Stimulated activated naive CD8-positive, alpha-beta T cell treated with anti-CD3 and anti-CD28 coated beads, Interleukin-15, amount 100 ng/mL, for 72 hours (primary cell): ENCODE measurements at regions not wholly inside any gene's neighbourhood (a gene's known extent, or its start where the extent isn't known, plus 50 kb on each side); places are given as distances from the start of the nearest gene placed in this dataset.
"Not testable (repeated sequence)": the region's sequence is repeated elsewhere in the genome, so short reads cannot be mapped to it uniquely, and the experiment has no call there.

ENCODE experiments used
- ATAC-seq: fragments of 150-1000 bp; cut with Tn5 transposase; 2 replicates; pipeline ENCODE4 v1.10.0; 2021; ENCODE audit warnings: mild to moderate bottlenecking, moderate library complexity
- DNase-seq, 2 donors: peaks; one replicate each; pipeline ENCODE4 v3.0.0; 2021 to 2022
- H3K27ac Mint-ChIP-seq, 2 donors: one replicate each; pipeline ENCODE4 v1.8.0; 2022; ENCODE audit warnings: mild to moderate bottlenecking in 2 of 2, mixed read lengths in 2 of 2, moderate library complexity in 2 of 2
- H3K27me3 Mint-ChIP-seq: one replicate; pipeline ENCODE4 v1.8.0; 2022; ENCODE audit warnings: mixed read lengths
- H3K4me1 Mint-ChIP-seq: one replicate; pipeline ENCODE4 v1.8.0; 2022; ENCODE audit warnings: mild to moderate bottlenecking, mixed read lengths
- H3K4me3 Mint-ChIP-seq, 2 donors: one replicate each; pipeline ENCODE4 v1.8.0; 2022; ENCODE audit warnings: mild to moderate bottlenecking in 2 of 2, mixed read lengths in 2 of 2, moderate library complexity in 1 of 2
- H3K9me3 Mint-ChIP-seq, 2 donors: one replicate each; pipeline ENCODE4 v1.8.0; 2022; ENCODE audit warnings: mixed read lengths in 2 of 2

DNA sequence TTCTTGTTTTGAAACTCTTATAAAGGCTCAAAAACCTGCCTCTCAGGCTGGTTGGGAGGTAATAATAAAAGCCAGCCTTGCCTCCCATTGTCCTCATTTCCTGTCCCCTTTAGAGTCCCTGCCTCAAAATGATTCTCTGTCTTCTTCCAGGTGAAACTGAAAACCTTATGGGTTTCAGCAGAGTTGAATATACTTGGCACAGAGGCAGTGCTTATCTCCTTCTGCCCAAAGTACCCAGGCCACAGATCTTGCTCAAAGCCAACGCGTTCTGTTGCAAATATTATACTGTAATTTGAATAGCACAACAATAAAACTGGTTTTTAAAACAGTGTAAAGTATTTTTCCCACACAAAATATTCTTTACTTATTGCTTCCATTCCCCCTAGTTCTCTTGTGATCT is 183.1 kb upstream of the GIMD1 start:
- Mint-ChIP-seq H3K9me3 (peaks cover 7% of the 10 kb centered on the region in 2 donors), H3K27me3 (no peaks in the 10 kb centered on the region), H3K4me1 (no peaks in the 10 kb centered on the region), H3K4me3 (no peak overlapping the region), H3K27ac (no peak overlapping the region)
- DNase-seq (no peak), ATAC-seq (no peak)

DNA sequence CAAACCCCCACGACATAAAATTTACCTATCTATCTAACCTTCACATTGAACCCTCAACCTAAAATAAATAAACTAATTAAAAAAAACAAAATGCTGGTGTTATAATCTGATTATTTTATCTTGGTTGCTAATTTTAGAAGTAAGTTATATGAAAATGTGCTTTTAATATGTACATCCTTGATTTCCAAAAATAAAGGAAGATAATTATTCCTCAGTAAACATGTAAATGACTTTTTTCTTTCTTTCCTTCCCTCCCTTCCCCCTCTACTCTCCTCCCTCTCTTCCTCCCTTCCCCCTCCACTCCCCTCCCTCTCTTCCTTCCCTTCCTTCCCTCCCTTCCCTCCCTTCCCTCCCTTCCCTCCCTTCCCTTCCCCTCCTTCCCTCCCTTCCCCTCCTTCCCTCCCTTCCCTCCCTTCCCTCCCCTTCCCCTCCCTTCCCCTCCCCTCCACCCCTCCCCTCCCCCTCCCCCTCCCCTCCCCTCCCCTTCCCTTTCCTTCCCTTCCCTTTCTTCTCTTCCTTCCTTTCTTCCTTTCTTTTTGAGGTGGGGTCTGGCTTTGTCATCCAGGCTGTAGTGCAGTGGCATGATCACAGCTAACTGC is 180.0 kb upstream of the GIMD1 start:
- Mint-ChIP-seq H3K4me3 (no peak overlapping the region), H3K4me1 (no peaks in the 10 kb centered on the region), H3K27ac (no peak overlapping the region), H3K27me3 (no peaks in the 10 kb centered on the region), H3K9me3 (peaks cover 7% of the 10 kb centered on the region in 2 donors)
- ATAC-seq (no peak), DNase-seq (no peak)

GRCh38 chr4:106546370-106546769 is 177.8 kb upstream of the GIMD1 start:
- Mint-ChIP-seq H3K27me3 (no peaks in the 10 kb centered on the region), H3K4me3 (no peak overlapping the region), H3K27ac (no peak overlapping the region), H3K9me3 (peaks cover 1 to 11% of the 10 kb centered on the region in 2 donors), H3K4me1 (no peaks in the 10 kb centered on the region)
- no peak for DNase-seq
- ATAC-seq, result no peak

GRCh38 chr4:106542609-106543008 is 174.0 kb upstream of the GIMD1 start:
- H3K27me3 Mint-ChIP-seq, DNase-seq, H3K4me1 Mint-ChIP-seq, H3K4me3 Mint-ChIP-seq, ATAC-seq, H3K27ac Mint-ChIP-seq: not testable (repeated sequence)
- H3K9me3 Mint-ChIP-seq, result peaks cover 4 to 36% of the 10 kb centered on the region in 2 donors

DNA sequence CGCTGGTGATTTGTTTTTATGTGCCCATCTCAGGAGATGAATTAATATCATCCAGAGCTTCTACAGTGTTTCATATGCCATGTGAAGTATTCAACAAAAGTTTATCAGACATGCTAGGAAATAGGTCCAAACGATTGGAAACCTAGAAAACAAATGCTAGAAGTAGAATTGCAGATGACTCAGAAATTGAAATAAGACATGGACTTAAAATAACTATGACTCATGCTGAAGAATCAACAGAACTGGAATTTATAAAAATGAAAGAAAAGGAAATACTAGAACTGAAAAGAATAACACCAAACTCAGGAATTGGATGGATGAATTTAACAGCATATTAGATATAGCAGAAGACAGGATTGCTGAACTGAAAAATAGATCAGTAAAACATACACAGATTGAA is 172.7 kb upstream of the GIMD1 start:
- DNase-seq, result no peak
- Mint-ChIP-seq H3K4me3 (no peak overlapping the region), H3K4me1 (no peaks in the 10 kb centered on the region)

GRCh38 chr4:106530821-106531220 is 162.2 kb upstream of the GIMD1 start:
- Mint-ChIP-seq H3K27me3 (no peaks in the 10 kb centered on the region), H3K9me3 (no peaks in the 10 kb centered on the region), H3K4me3 (no peak overlapping the region), H3K4me1 (no peaks in the 10 kb centered on the region), H3K27ac (no peak overlapping the region)
- no peak for ATAC-seq
- DNase-seq, result no peak

More for the DNA sequence above, 172.7 kb upstream of the GIMD1 start:
- Mint-ChIP-seq H3K9me3 (peaks cover 4 to 37% of the 10 kb centered on the region in 2 donors), H3K27ac (no peak overlapping the region), H3K27me3 (no peaks in the 10 kb centered on the region)
- no peak for ATAC-seq

DNA sequence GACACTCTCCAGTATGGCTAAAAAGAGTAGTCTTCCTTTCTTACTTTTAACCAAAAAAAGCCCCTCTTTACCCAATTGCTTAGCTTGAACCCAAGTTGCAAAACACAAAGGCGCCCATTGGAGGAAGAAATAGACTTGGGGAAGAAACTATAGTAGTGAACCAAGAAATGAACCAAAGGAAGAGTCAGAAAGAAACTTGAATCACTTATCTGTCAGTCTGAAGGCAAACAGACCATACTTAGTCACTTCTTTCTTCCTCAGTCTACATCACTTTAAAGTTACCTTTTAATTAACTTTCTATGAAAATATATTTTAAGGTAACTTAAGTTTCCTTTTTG is 161.4 kb upstream of the GIMD1 start:
- Mint-ChIP-seq H3K27me3 (no peaks in the 10 kb centered on the region), H3K4me3 (no peak overlapping the region), H3K4me1 (no peaks in the 10 kb centered on the region), H3K9me3 (no peaks in the 10 kb centered on the region), H3K27ac (no peak overlapping the region)
- DNase-seq (no peak), ATAC-seq (no peak)

DNA sequence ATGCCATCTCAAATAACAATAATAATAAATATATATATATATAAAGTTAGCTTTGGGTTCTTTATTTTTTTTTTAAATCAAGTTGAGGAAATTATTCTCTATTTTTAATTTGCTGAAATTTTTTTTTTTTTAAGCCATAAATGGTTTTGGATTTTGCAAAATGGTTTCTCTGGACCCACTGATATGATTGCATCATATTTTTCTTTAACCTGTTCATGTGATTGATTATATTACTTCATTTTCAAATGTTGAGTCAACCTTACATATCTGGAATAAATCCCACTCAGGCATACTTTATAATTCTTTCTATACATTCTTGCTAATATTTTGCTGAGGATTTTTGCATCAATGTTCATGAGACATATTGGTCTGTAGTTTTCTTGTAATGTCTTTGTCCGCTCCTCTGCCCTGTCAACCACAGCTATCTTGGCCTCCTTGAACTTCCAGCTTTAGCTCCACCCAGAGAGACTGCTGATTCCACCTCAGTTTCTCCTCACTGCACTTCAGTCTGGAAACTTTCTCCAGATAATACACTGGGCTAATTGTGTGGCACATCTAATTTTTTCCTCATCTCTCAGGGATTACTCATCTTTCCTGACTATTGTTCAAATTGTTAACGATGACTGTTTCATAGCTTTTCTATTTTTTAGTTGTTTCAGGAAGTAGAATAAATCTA is 160.9 kb upstream of the GIMD1 start:
- Mint-ChIP-seq H3K4me1 (no peaks in the 10 kb centered on the region), H3K27ac (no peak overlapping the region), H3K9me3 (peaks cover 0 to 4% of the 10 kb centered on the region in 2 donors), H3K27me3 (no peaks in the 10 kb centered on the region), H3K4me3 (no peak overlapping the region)
- ATAC-seq, result no peak
- DNase-seq, result no peak

- no peaks in the 10 kb centered on the region for H3K27me3 Mint-ChIP-seq
- H3K9me3 Mint-ChIP-seq, result peaks cover 0 to 7% of the 10 kb centered on the region in 2 donors
- H3K4me1 Mint-ChIP-seq, result no peaks in the 10 kb centered on the region
- H3K27ac Mint-ChIP-seq, result no peak overlapping the region
- H3K4me3 Mint-ChIP-seq, result no peak overlapping the region
- no peak for ATAC-seq
- no peak for DNase-seq
These were observed 158.7 kb upstream of the GIMD1 start for GRCh38 chr4:106527316-106527715.

DNA sequence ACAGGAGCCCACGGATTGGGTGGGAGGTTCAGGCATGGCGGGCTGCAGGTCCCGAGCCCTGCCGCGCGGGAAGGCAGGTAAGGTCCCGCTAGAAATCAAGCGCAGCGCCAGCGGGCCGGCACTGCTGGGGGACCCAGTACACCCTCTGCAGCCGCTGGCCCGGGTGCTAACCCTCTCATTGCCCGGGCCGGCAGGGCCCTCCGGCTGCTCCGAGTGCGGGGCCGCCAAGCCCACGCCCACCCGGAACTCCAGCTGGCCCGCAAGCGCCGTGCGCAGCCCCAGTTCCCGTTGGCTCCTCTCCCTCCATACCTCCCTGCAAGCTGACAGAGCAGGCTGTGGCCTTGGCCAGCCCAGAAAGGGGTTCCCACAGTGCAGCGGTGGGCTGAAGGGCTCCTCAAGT is 156.8 kb upstream of the GIMD1 start:
- not testable (repeated sequence) for H3K4me3 Mint-ChIP-seq, DNase-seq, ATAC-seq, H3K4me1 Mint-ChIP-seq, H3K27ac Mint-ChIP-seq, H3K9me3 Mint-ChIP-seq, H3K27me3 Mint-ChIP-seq

DNA sequence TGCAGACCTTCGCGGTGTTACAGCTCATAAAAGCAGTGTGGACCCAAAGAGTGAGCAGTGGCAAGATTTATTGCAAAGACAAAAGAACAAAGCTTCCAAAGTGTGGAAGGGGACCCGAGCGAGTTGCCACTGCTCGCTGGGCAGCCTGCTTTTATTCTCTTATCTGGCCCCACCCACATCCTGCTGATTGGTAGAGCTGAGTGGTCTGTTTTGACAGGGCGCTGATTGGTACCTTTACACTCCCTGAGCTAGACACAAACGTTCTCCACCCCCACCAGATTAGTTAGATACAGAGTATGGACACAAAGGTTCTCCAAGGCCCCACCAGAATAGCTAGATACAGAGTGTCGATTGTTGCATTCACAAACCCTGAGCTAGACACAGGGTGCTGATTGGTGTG is 156.2 kb upstream of the GIMD1 start:
- ATAC-seq, H3K4me3 Mint-ChIP-seq, H3K9me3 Mint-ChIP-seq, H3K27me3 Mint-ChIP-seq, H3K27ac Mint-ChIP-seq, H3K4me1 Mint-ChIP-seq, DNase-seq: not testable (repeated sequence)

- H3K27me3 Mint-ChIP-seq, result no peaks in the 10 kb centered on the region
- H3K4me1 Mint-ChIP-seq, result no peaks in the 10 kb centered on the region
- peaks cover 0 to 20% of the 10 kb centered on the region in 2 donors for H3K9me3 Mint-ChIP-seq
- no peak overlapping the region for H3K4me3 Mint-ChIP-seq
- DNase-seq (no peak), ATAC-seq (no peak)
- no peak overlapping the region for H3K27ac Mint-ChIP-seq
These were observed 154.3 kb upstream of the GIMD1 start for GRCh38 chr4:106522839-106523238.

- ATAC-seq (no peak), DNase-seq (no peak)
- no peak overlapping the region for H3K4me3 Mint-ChIP-seq
- no peak overlapping the region for H3K27ac Mint-ChIP-seq
- no peaks in the 10 kb centered on the region for H3K9me3 Mint-ChIP-seq
- no peaks in the 10 kb centered on the region for H3K4me1 Mint-ChIP-seq
- no peaks in the 10 kb centered on the region for H3K27me3 Mint-ChIP-seq
These were observed 144.1 kb upstream of the GIMD1 start for GRCh38 chr4:106512706-106513105.

GRCh38 chr4:106507440-106507839 is 138.9 kb upstream of the GIMD1 start:
- Mint-ChIP-seq H3K4me3 (no peak overlapping the region), H3K27ac (no peak overlapping the region), H3K4me1 (peaks cover under 1% of the 10 kb centered on the region), H3K9me3 (no peaks in the 10 kb centered on the region), H3K27me3 (peaks cover 18% of the 10 kb centered on the region)
- ATAC-seq (no peak), DNase-seq (no peak)

GRCh38 chr4:106503116-106504050 is 134.8 kb upstream of the GIMD1 start:
- H3K4me3 Mint-ChIP-seq, result no peak overlapping the region
- DNase-seq (no peak), ATAC-seq (no peak)
- no peak overlapping the region for H3K27ac Mint-ChIP-seq
- H3K4me1 Mint-ChIP-seq, result peaks cover 6% of the 10 kb centered on the region
- H3K9me3 Mint-ChIP-seq, result peaks cover 0 to 5% of the 10 kb centered on the region in 2 donors
- peaks cover 31% of the 10 kb centered on the region for H3K27me3 Mint-ChIP-seq

- H3K27me3 Mint-ChIP-seq, result peaks cover 31% of the 10 kb centered on the region
- peak; percentile 75 for ATAC-seq
- DNase-seq, result peak; percentile 26 to 39
- H3K9me3 Mint-ChIP-seq, result peaks cover 0 to 5% of the 10 kb centered on the region in 2 donors
- H3K27ac Mint-ChIP-seq, result no peak overlapping the region
- H3K4me1 Mint-ChIP-seq, result peaks cover 6% of the 10 kb centered on the region
- H3K4me3 Mint-ChIP-seq, result no peak overlapping the region
These were observed 133.6 kb upstream of the GIMD1 start for GRCh38 chr4:106502106-106502699.
